Activated naive CD8-positive, alpha-beta T cell treated with anti-CD3 and anti-CD28 coated beads for 36 hours (primary cell): ENCODE measurements at regions not wholly inside any gene's neighbourhood (a gene's known extent, or its start where the extent isn't known, plus 50 kb on each side); places are given as distances from the start of the nearest gene placed in this dataset.
A peak's percentile ranks its signal among the peaks of the same experiment; 100 is the strongest.
"Not testable (repeated sequence)": the region's sequence is repeated elsewhere in the genome, so short reads cannot be mapped to it uniquely, and the experiment has no call there.

Source experiments
- DNase-seq: peaks from one replicate; pipeline ENCODE4 v3.0.0; 2021
- H3K27ac Mint-ChIP-seq: one replicate; pipeline ENCODE4 v1.8.0; 2022; ENCODE audit warnings: mild to moderate bottlenecking, moderate library complexity, mixed read lengths
- H3K27me3 Mint-ChIP-seq: one replicate; pipeline ENCODE4 v1.8.0; 2022; ENCODE audit warnings: mild to moderate bottlenecking, mixed read lengths
- H3K36me3 Mint-ChIP-seq: one replicate; pipeline ENCODE4 v1.8.0; 2021; ENCODE audit warnings: mild to moderate bottlenecking, mixed read lengths
- H3K4me1 Mint-ChIP-seq: one replicate; pipeline ENCODE4 v1.8.0; 2021; ENCODE audit warnings: mixed read lengths
- H3K4me3 Mint-ChIP-seq: one replicate; pipeline ENCODE4 v1.8.0; 2022; ENCODE audit warnings: mild to moderate bottlenecking, moderate library complexity, mixed read lengths
- H3K9me3 Mint-ChIP-seq: one replicate; pipeline ENCODE4 v1.8.0; 2022; ENCODE audit warnings: mixed read lengths

- H3K27me3 Mint-ChIP-seq, result no peaks in the 10 kb centered on the region
- DNase-seq, result no peak
- no peaks in the 10 kb centered on the region for H3K36me3 Mint-ChIP-seq
- peaks cover 14% of the 10 kb centered on the region for H3K4me1 Mint-ChIP-seq
- H3K27ac Mint-ChIP-seq, result peak overlapping the region; percentile 38
- H3K9me3 Mint-ChIP-seq, result peaks cover 4% of the 10 kb centered on the region
- peak overlapping the region; percentile 53 for H3K4me3 Mint-ChIP-seq
Observed at GRCh38 chr14:21902561-21903181, 229.1 kb upstream of the OR4E1 start.

- Mint-ChIP-seq H3K27ac (peak overlapping the region; percentile 92), H3K4me3 (peak overlapping the region; percentile 82)
- not testable (repeated sequence) for DNase-seq, H3K27me3 Mint-ChIP-seq, H3K4me1 Mint-ChIP-seq, H3K9me3 Mint-ChIP-seq, H3K36me3 Mint-ChIP-seq
Observed at GRCh38 chr14:21894898-21895194, 221.2 kb upstream of the OR4E1 start.

- Mint-ChIP-seq H3K27ac (peak overlapping the region; percentile 92), H3K9me3 (no peaks in the 10 kb centered on the region), H3K36me3 (peaks cover 2% of the 10 kb centered on the region), H3K4me1 (peaks cover 9% of the 10 kb centered on the region), H3K27me3 (no peaks in the 10 kb centered on the region), H3K4me3 (peak overlapping the region; percentile 82)
- DNase-seq, result peak; percentile 43
Observed at GRCh38 chr14:21894003-21894897, 220.6 kb upstream of the OR4E1 start.

- H3K9me3 Mint-ChIP-seq, result no peaks in the 10 kb centered on the region
- H3K27ac Mint-ChIP-seq, result no peak overlapping the region
- peaks cover 2% of the 10 kb centered on the region for H3K36me3 Mint-ChIP-seq
- peaks cover 21% of the 10 kb centered on the region for H3K4me1 Mint-ChIP-seq
- H3K27me3 Mint-ChIP-seq, result no peaks in the 10 kb centered on the region
- no peak for DNase-seq
- no peak overlapping the region for H3K4me3 Mint-ChIP-seq
Observed at GRCh38 chr14:21891921-21892320, 218.3 kb upstream of the OR4E1 start.

- Mint-ChIP-seq H3K27ac (no peak overlapping the region), H3K27me3 (no peaks in the 10 kb centered on the region), H3K4me1 (peaks cover 13% of the 10 kb centered on the region), H3K36me3 (peaks cover 5% of the 10 kb centered on the region), H3K4me3 (no peak overlapping the region), H3K9me3 (peaks cover 11% of the 10 kb centered on the region)
- no peak for DNase-seq
Observed at GRCh38 chr14:21884995-21885394, 211.4 kb upstream of the OR4E1 start.

GRCh38 chr14:21882226-21882625 is 208.6 kb upstream of the OR4E1 start:
- no peak overlapping the region for H3K27ac Mint-ChIP-seq
- H3K36me3 Mint-ChIP-seq, result peaks cover 5% of the 10 kb centered on the region
- peaks cover 11% of the 10 kb centered on the region for H3K9me3 Mint-ChIP-seq
- H3K27me3 Mint-ChIP-seq, result no peaks in the 10 kb centered on the region
- H3K4me3 Mint-ChIP-seq, result no peak overlapping the region
- peaks cover 2% of the 10 kb centered on the region for H3K4me1 Mint-ChIP-seq
- DNase-seq, result no peak

- Mint-ChIP-seq H3K36me3 (peaks cover 5% of the 10 kb centered on the region), H3K9me3 (peaks cover 11% of the 10 kb centered on the region), H3K27ac (no peak overlapping the region), H3K4me1 (peaks cover 2% of the 10 kb centered on the region), H3K27me3 (no peaks in the 10 kb centered on the region), H3K4me3 (no peak overlapping the region)
- DNase-seq, result no peak
Observed at GRCh38 chr14:21880918-21881317, 207.3 kb upstream of the OR4E1 start.

- H3K27me3 Mint-ChIP-seq, result no peaks in the 10 kb centered on the region
Observed at GRCh38 chr14:21875791-21876190, 202.2 kb upstream of the OR4E1 start.

GRCh38 chr14:21874946-21875345 is 201.3 kb upstream of the OR4E1 start:
- peaks cover 18% of the 10 kb centered on the region for H3K4me1 Mint-ChIP-seq
- no peak overlapping the region for H3K27ac Mint-ChIP-seq
- peaks cover 2% of the 10 kb centered on the region for H3K9me3 Mint-ChIP-seq
- no peak overlapping the region for H3K4me3 Mint-ChIP-seq
- DNase-seq, result no peak
- H3K27me3 Mint-ChIP-seq, result no peaks in the 10 kb centered on the region
- H3K36me3 Mint-ChIP-seq, result peaks cover 2% of the 10 kb centered on the region

More at GRCh38 chr14:21875791-21876190, 202.2 kb upstream of the OR4E1 start:
- no peak for DNase-seq
- Mint-ChIP-seq H3K4me1 (peaks cover 18% of the 10 kb centered on the region), H3K36me3 (no peaks in the 10 kb centered on the region), H3K9me3 (no peaks in the 10 kb centered on the region), H3K27ac (no peak overlapping the region), H3K4me3 (no peak overlapping the region)

- peaks cover 2% of the 10 kb centered on the region for H3K36me3 Mint-ChIP-seq
- H3K27me3 Mint-ChIP-seq, result no peaks in the 10 kb centered on the region
- DNase-seq, result no peak
- peaks cover 2% of the 10 kb centered on the region for H3K9me3 Mint-ChIP-seq
- peak overlapping the region; percentile 8 for H3K27ac Mint-ChIP-seq
- H3K4me3 Mint-ChIP-seq, result no peak overlapping the region
- H3K4me1 Mint-ChIP-seq, result peaks cover 19% of the 10 kb centered on the region
Observed at GRCh38 chr14:21874167-21874566, 200.5 kb upstream of the OR4E1 start.

GRCh38 chr14:21868442-21869046 is 194.9 kb upstream of the OR4E1 start:
- peak; percentile 75 for DNase-seq
- H3K27ac Mint-ChIP-seq, result peak overlapping the region; percentile 71
- H3K36me3 Mint-ChIP-seq, result peaks cover 11% of the 10 kb centered on the region
- H3K27me3 Mint-ChIP-seq, result no peaks in the 10 kb centered on the region
- H3K4me1 Mint-ChIP-seq, result peaks cover 28% of the 10 kb centered on the region
- H3K4me3 Mint-ChIP-seq, result peak overlapping the region; percentile 72
- H3K9me3 Mint-ChIP-seq, result peaks cover 2% of the 10 kb centered on the region

- no peak for DNase-seq
- H3K4me3 Mint-ChIP-seq, result peak overlapping the region; percentile 42
- H3K4me1 Mint-ChIP-seq, result peaks cover 25% of the 10 kb centered on the region
- H3K27ac Mint-ChIP-seq, result peak overlapping the region; percentile 71
- H3K9me3 Mint-ChIP-seq, result peaks cover 2% of the 10 kb centered on the region
- H3K27me3 Mint-ChIP-seq, result no peaks in the 10 kb centered on the region
- peaks cover 11% of the 10 kb centered on the region for H3K36me3 Mint-ChIP-seq
Observed at GRCh38 chr14:21867541-21867940, 193.9 kb upstream of the OR4E1 start.

- H3K9me3 Mint-ChIP-seq, result peaks cover 2% of the 10 kb centered on the region
- peak overlapping the region; percentile 56 for H3K4me3 Mint-ChIP-seq
- no peak for DNase-seq
- peaks cover 11% of the 10 kb centered on the region for H3K36me3 Mint-ChIP-seq
- peaks cover 25% of the 10 kb centered on the region for H3K4me1 Mint-ChIP-seq
- H3K27me3 Mint-ChIP-seq, result no peaks in the 10 kb centered on the region
- H3K27ac Mint-ChIP-seq, result peak overlapping the region; percentile 56
Observed at GRCh38 chr14:21866479-21866878, 192.9 kb upstream of the OR4E1 start.

GRCh38 chr14:21863289-21863688 is 189.7 kb upstream of the OR4E1 start:
- DNase-seq, result no peak
- H3K4me3 Mint-ChIP-seq, result peak overlapping the region; percentile 64
- H3K4me1 Mint-ChIP-seq, result peaks cover 16% of the 10 kb centered on the region
- H3K27ac Mint-ChIP-seq, result peak overlapping the region; percentile 73
- no peaks in the 10 kb centered on the region for H3K9me3 Mint-ChIP-seq
- peaks cover 7% of the 10 kb centered on the region for H3K27me3 Mint-ChIP-seq
- H3K36me3 Mint-ChIP-seq, result peaks cover 5% of the 10 kb centered on the region

- H3K27me3 Mint-ChIP-seq, result peaks cover 7% of the 10 kb centered on the region
- H3K4me3 Mint-ChIP-seq, result peak overlapping the region; percentile 71
- peak overlapping the region; percentile 76 for H3K27ac Mint-ChIP-seq
- no peaks in the 10 kb centered on the region for H3K9me3 Mint-ChIP-seq
- peaks cover 2% of the 10 kb centered on the region for H3K4me1 Mint-ChIP-seq
- peaks cover 5% of the 10 kb centered on the region for H3K36me3 Mint-ChIP-seq
- no peak for DNase-seq
Observed at GRCh38 chr14:21861153-21861552, 187.5 kb upstream of the OR4E1 start.
